Body of pancreas (tissue), 4 donors: ENCODE measurements at regions not wholly inside any gene's neighbourhood (a gene's known extent, or its start where the extent isn't known, plus 50 kb on each side); places are given as distances from the start of the nearest gene placed in this dataset.

ENCODE experiments used
- CTCF ChIP-seq, 7 experiments: fragments of 450-650 bp in 4 of 7; fragments of 200-600 bp in 3 of 7; sonication (generic) in 3 of 7; IDR thresholded peaks; one replicate each; pipeline ENCODE4 v1.5.1; 2016 to 2019; ENCODE audit warnings: antibody characterized with exemption in 7 of 7
- POLR2A ChIP-seq, 3 donors: fragments of 450-650 bp; IDR thresholded peaks; one replicate each; pipeline ENCODE4 v1.6.1; 2016; ENCODE audit warnings: antibody characterized with exemption in 3 of 3, mild to moderate bottlenecking in 2 of 3

GRCh38 chr9:7340451-7340850, 459.1 kb downstream of the DMAC1 start:
- TF ChIP-seq CTCF (IDR thresholded peaks at IDR 0.05) = no peak
- no peak for TF ChIP-seq POLR2A (IDR thresholded peaks at IDR 0.05)
